Right atrium auricular region (tissue), 2 donors: ENCODE measurements at regions not wholly inside any gene's neighbourhood (a gene's known extent, or its start where the extent isn't known, plus 50 kb on each side); places are given as distances from the start of the nearest gene placed in this dataset.

Experiments used
- DNase-seq: peaks from one replicate; pipeline ENCODE4 v3.0.0-alpha.2; 2019; ENCODE audit warnings: low spot score
- H3K27ac ChIP-seq, 2 donors: fragments of 200-600 bp; sonication (generic); 1 replicate in 1 of 2; 2 replicates in 1 of 2; pipeline ENCODE4 v1.5.1; 2016 to 2019
- H3K27me3 ChIP-seq, 2 donors: fragments of 200-600 bp; sonication (generic); one replicate each; pipeline versions ENCODE4 v1.5.1 to v1.6.0; 2017 to 2019
- H3K36me3 ChIP-seq: fragments of 200-600 bp; sonication (generic); one replicate; pipeline ENCODE4 v1.5.1; 2016
- H3K4me1 ChIP-seq, 2 donors: fragments of 200-600 bp; sonication (generic); one replicate each; pipeline versions ENCODE4 v1.5.1 to v1.6.0; 2017 to 2019
- H3K4me3 ChIP-seq, 2 donors: fragments of 200-600 bp; sonication (generic); 1 replicate in 1 of 2; 2 replicates in 1 of 2; pipeline ENCODE4 v1.5.1; 2017 to 2019; ENCODE audit warnings: mild to moderate bottlenecking in 1 of 2, moderate library complexity in 1 of 2
- H3K9me3 ChIP-seq, 2 donors: fragments of 200-600 bp; sonication (generic); one replicate each; pipeline ENCODE4 v1.5.1; 2019
- TF ChIP-seq, protein P1 (sequence below), 2 donors: fragments of 200-600 bp; sonication (generic); IDR thresholded peaks; one replicate each; pipeline ENCODE4 v1.5.1; 2019; ENCODE audit warnings: antibody characterized with exemption in 2 of 2

- no peak overlapping the region for H3K27ac ChIP-seq
- no peaks in the 10 kb centered on the region for H3K36me3 ChIP-seq
- H3K4me1 ChIP-seq: no peaks in the 10 kb centered on the region
- no peak overlapping the region for H3K4me3 ChIP-seq
- no peaks in the 10 kb centered on the region for H3K27me3 ChIP-seq
- H3K9me3 ChIP-seq: no peaks in the 10 kb centered on the region
- no peak for DNase-seq
- TF ChIP-seq, protein P1, sequence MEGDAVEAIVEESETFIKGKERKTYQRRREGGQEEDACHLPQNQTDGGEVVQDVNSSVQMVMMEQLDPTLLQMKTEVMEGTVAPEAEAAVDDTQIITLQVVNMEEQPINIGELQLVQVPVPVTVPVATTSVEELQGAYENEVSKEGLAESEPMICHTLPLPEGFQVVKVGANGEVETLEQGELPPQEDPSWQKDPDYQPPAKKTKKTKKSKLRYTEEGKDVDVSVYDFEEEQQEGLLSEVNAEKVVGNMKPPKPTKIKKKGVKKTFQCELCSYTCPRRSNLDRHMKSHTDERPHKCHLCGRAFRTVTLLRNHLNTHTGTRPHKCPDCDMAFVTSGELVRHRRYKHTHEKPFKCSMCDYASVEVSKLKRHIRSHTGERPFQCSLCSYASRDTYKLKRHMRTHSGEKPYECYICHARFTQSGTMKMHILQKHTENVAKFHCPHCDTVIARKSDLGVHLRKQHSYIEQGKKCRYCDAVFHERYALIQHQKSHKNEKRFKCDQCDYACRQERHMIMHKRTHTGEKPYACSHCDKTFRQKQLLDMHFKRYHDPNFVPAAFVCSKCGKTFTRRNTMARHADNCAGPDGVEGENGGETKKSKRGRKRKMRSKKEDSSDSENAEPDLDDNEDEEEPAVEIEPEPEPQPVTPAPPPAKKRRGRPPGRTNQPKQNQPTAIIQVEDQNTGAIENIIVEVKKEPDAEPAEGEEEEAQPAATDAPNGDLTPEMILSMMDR (IDR thresholded peaks at IDR 0.05): no peak
Measured at GRCh38 chr7:21020667-21021066, 234.0 kb upstream of the SP8 start.

DNA sequence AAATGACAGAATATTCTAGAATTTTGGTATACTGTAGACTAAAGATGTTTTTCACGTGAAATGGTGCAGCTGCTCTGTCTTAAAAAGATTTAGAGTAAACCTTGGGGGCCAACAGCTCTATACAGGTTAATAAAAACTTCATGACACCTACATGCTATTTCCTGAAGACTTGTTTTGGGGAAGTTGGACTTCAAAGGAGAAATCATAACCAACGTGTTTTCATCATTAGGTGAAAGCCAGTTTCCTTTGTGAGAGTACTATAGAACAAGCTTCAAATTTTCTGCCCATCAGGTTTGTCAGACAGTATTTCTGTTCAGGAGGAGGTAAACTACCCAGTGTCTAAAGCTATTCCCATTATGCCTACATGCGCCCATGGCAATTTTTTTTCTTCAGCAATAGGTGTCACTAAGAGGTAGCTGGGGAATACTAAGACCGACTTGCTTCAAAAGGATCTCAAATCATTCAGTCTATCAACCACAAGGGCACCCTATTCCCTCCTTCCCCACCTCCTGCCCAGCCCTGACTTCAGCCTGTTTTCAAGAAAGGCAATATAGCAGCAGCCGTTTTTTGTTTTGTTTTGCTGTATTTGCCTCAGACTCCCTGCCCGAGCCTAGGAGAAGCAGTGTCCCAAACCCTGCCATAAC, 237.3 kb upstream of the SP8 start:
- H3K27me3 ChIP-seq: no peaks in the 10 kb centered on the region
- TF ChIP-seq, protein P1 (IDR thresholded peaks at IDR 0.05): no peak
- H3K4me3 ChIP-seq: no peak overlapping the region
- H3K27ac ChIP-seq: no peak overlapping the region
- H3K4me1 ChIP-seq: no peaks in the 10 kb centered on the region
- no peaks in the 10 kb centered on the region for H3K9me3 ChIP-seq
- H3K36me3 ChIP-seq: no peaks in the 10 kb centered on the region
- no peak for DNase-seq

DNA sequence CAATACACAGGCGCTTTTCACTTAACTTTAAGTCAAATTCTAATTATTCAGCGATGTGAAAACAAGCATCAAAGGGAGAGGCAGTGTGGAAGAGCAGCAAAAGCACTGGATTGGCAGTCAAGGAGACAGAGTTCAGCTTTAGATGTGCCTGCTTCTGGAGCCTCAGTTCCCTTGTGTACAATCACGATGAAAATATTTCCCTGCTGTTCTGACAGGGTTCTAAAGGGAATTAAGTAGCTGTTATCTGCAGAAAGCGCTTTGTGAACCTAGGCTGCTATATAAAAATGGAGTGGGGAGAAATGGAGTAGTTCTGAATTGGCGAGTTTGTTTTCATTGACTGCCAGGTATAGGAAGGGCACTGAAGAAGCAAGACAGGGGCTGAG, 237.8 kb upstream of the SP8 start:
- Histone ChIP-seq H3K9me3 (no peaks in the 10 kb centered on the region), H3K4me3 (no peak overlapping the region), H3K36me3 (no peaks in the 10 kb centered on the region), H3K27me3 (no peaks in the 10 kb centered on the region), H3K4me1 (no peaks in the 10 kb centered on the region), H3K27ac (no peak overlapping the region)
- no peak for DNase-seq
- TF ChIP-seq, protein P1 (IDR thresholded peaks at IDR 0.05): no peak

GRCh38 chr7:21028186-21028585, 241.5 kb upstream of the SP8 start:
- H3K36me3 ChIP-seq: no peaks in the 10 kb centered on the region
- no peak overlapping the region for H3K4me3 ChIP-seq
- no peaks in the 10 kb centered on the region for H3K27me3 ChIP-seq
- H3K27ac ChIP-seq: no peak overlapping the region
- no peak for DNase-seq
- H3K9me3 ChIP-seq: no peaks in the 10 kb centered on the region
- TF ChIP-seq, protein P1 (IDR thresholded peaks at IDR 0.05): no peak
- H3K4me1 ChIP-seq: no peaks in the 10 kb centered on the region

DNA sequence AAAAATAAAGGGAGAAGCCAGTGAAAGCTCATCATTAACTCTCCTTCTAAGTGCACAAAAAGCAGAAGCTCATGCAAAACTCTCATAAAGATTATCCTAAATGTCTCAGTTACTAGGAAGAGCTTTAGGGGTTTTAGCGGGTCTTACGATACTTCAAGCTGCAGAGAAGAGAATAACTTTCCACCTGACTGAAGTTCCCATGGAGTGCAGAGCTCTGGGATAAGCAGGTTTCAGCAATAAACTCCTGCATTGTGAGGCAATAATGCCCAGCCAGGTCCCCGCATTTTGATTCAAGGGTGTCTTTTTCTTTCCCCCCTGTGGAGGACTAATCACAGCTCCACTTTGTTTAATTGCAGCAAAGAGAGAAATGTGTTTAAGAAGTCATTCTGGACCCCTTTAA, 241.9 kb upstream of the SP8 start:
- no peaks in the 10 kb centered on the region for H3K27me3 ChIP-seq
- H3K36me3 ChIP-seq: no peaks in the 10 kb centered on the region
- H3K4me1 ChIP-seq: no peaks in the 10 kb centered on the region
- no peaks in the 10 kb centered on the region for H3K9me3 ChIP-seq
- no peak overlapping the region for H3K4me3 ChIP-seq
- DNase-seq: no peak
- no peak overlapping the region for H3K27ac ChIP-seq
- TF ChIP-seq, protein P1 (IDR thresholded peaks at IDR 0.05): no peak

GRCh38 chr7:21029006-21029405, 242.3 kb upstream of the SP8 start:
- Histone ChIP-seq H3K27me3 (no peaks in the 10 kb centered on the region), H3K4me3 (no peak overlapping the region), H3K27ac (no peak overlapping the region), H3K9me3 (no peaks in the 10 kb centered on the region), H3K36me3 (no peaks in the 10 kb centered on the region), H3K4me1 (no peaks in the 10 kb centered on the region)
- no peak for DNase-seq
- TF ChIP-seq, protein P1 (IDR thresholded peaks at IDR 0.05): no peak
